GM23338 (cell line): ENCODE measurements at regions not wholly inside any gene's neighbourhood (a gene's known extent, or its start where the extent isn't known, plus 50 kb on each side); places are given as distances from the start of the nearest gene placed in this dataset.

Experiments used
- CTCF ChIP-seq, 2 experiments: fragments of 200-600 bp in 1 of 2; sonication (generic) in 1 of 2; conservative IDR thresholded peaks; 2 replicates each; pipeline versions ENCODE4 v1.5.1 to v1.6.1; 2016 to 2017; ENCODE audit warnings: antibody characterized with exemption in 2 of 2, low read depth in 2 of 2, mild to moderate bottlenecking in 2 of 2, moderate library complexity in 1 of 2
- ETS1 ChIP-seq: IDR thresholded peaks from 2 replicates; pipeline ENCODE4 v1.6.1; 2016; ENCODE audit warnings: antibody characterized with exemption
- EZH2 ChIP-seq: fragments of 200-600 bp; sonication (generic); IDR thresholded peaks from one replicate; pipeline ENCODE4 v1.8.0; 2017; ENCODE audit warnings: antibody characterized with exemption, mild to moderate bottlenecking, low read depth; ENCODE audit not compliant: unreplicated experiment
- EZH2phosphoT487 ChIP-seq: fragments of 200-600 bp; sonication (generic); IDR thresholded peaks from one replicate; pipeline ENCODE4 v1.8.1; 2018; ENCODE audit warnings: antibody characterized with exemption; ENCODE audit not compliant: unreplicated experiment
- JUNB ChIP-seq: IDR thresholded peaks from one replicate; pipeline ENCODE4 v1.6.1; 2016; ENCODE audit warnings: antibody characterized with exemption; ENCODE audit not compliant: unreplicated experiment
- POLR2AphosphoS5 ChIP-seq: IDR thresholded peaks from 2 replicates; pipeline ENCODE4 v1.6.1; 2016; ENCODE audit warnings: antibody characterized with exemption, low read depth
- REST ChIP-seq: IDR thresholded peaks from one replicate; pipeline ENCODE4 v1.6.1; 2018; ENCODE audit warnings: antibody characterized with exemption; ENCODE audit not compliant: unreplicated experiment
- STAT1 ChIP-seq: IDR thresholded peaks from one replicate; pipeline ENCODE4 v1.6.1; 2016; ENCODE audit warnings: antibody characterized with exemption; ENCODE audit not compliant: unreplicated experiment
- ZNF331 ChIP-seq: fragments of 250-450 bp; sonication (Bioruptor Pico); IDR thresholded peaks from 2 replicates; pipeline ENCODE4 v1.5.0; 2020; ENCODE audit warnings: low read depth, mild to moderate bottlenecking, moderate library complexity

GRCh38 chr2:194621945-194622344 lies 1035.1 kb upstream of the SLC39A10 start:
- TF ChIP-seq CTCF (conservative IDR thresholded peaks at IDR 0.05; ENCODE audit: low read depth in 2 of 2) (no peak), EZH2phosphoT487 (no peak), POLR2AphosphoS5 (no peak), REST (no peak), EZH2 (no peak), STAT1 (no peak), ETS1 (no peak), JUNB (no peak), ZNF331 (CRISPR knock-in tag) (no peak)
